Stimulated activated CD4-positive, alpha-beta T cell treated with anti-CD3 and anti-CD28 coated beads, Interleukin-15, amount 100 ng/mL, for 48 hours (primary cell): ENCODE measurements at regions not wholly inside any gene's neighbourhood (a gene's known extent, or its start where the extent isn't known, plus 50 kb on each side); places are given as distances from the start of the nearest gene placed in this dataset.

Experiments
- DNase-seq, 2 donors: peaks; one replicate each; pipeline ENCODE4 v3.0.0-alpha.2; 2020; ENCODE audit warnings: low read depth in 2 of 2

DNA sequence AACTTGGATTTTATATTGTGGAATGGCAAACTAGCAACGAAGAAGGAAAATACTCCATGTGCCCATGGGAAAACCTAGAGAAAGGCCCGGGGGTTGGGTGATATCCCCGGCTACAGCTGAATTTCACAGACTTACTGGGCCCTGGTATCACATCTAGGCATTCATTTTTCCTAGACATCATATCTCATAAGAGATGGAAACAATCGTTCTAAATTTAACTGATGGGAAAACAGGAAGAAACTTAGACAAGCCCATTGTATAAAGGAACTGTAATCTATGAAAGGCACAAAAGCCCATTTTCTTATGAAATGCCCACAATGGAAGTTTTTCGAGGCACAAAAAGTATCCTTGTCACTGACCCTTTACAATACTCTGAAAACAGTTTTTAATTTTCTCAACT lies 407.9 kb upstream of the LYPLAL1 start:
- no peak for DNase-seq

DNA sequence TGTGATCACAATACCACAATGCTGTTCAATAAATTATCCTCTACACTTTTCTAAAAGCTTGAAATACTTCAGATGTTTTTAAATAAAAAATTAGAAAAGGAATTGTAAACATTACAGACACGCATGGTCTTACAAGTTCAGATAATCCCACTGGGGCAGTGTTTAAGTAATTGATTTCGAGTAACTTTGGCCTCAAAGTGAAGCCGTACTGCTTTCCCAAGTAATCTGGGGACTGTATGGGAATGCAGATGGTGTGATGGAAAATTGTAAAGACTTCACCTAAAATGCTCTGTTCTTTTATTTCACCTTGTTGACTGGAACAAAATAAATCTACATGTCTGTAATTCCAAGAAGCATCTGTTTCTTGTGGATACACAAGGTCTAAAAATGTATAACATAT lies 401.7 kb upstream of the LYPLAL1 start:
- DNase-seq, result no peak

DNA sequence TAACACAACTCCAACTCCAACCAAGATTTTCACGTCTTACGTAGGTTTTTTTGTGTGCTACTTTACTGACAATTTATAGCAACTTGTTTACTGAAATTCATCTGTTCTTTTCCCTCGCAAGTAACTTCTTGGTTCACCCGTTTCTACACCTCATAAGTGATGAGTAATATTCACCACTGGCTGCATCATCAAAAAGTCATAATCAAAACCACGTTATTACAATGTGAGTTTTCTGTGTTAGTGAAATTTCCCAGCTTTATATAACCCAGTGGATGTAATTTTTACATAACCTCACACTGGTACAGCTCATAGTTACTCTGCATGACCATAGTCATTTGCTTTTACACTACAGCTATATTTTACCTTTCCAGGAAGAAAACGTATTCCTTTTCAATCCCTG lies 401.1 kb upstream of the LYPLAL1 start:
- DNase-seq, result no peak

DNA sequence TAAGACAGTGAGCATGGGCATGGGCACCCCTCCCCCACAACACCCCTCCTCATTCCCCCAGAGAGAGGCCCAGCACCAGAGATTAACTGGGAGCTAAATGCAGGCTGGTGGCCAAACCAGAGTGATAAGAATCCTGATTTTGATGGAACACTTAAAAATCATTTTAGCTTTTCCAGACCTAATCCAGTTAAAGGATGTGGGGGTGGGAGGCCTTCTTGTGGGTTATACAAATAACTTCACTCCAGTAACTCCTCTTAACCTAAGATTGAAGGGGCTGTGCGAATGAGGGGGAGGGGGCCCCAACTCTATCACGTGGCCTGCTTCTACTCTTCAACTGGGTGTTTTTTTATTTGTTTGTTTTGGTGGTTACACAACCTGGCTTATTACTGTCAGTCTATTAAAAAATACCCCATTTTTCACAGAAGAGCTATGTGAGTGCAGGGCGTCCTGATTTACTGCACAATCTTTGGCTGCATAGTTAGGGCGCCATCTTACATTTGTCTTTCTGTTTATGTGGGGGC lies 398.1 kb upstream of the LYPLAL1 start:
- DNase-seq, result no peak

DNA sequence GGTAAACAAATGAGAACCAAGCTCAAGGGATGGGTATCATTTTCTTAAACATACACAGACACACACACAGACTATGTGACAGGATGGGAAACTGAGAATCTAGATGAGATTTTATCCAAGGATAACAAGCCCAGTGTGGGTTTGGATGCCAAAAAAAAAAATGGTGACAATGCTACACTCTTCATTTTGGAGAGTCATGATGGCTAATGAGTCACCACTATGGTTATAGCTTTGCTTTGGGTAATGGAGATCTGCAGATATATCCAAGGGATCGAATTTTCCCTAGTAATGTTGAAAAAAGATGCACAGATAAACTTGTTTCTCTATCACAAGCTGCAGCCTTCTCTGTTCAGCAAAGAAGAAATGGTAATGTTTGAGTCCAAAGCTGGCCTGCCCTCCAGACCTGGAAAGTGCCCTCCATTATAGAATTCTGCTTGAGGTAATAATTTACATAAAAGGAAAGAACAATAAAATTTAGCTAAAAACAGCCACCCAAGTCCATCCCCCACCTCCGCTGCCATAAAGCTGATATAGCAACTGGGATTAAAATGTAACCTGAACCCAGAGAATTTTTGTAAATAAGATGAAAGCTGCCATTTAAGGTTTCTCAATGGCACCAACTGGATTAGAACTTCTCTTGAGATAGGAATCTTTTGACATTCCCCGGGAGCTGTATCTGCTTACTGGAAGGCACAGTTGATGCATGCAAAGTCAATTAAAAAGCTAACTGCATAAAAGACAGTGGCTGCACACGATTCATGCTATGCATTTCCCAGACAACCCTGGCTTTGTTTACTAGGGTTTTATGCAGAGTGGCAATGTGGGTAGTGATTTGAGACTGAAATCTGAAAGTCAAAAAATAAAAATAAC lies 395.2 kb upstream of the LYPLAL1 start:
- DNase-seq, result no peak

DNA sequence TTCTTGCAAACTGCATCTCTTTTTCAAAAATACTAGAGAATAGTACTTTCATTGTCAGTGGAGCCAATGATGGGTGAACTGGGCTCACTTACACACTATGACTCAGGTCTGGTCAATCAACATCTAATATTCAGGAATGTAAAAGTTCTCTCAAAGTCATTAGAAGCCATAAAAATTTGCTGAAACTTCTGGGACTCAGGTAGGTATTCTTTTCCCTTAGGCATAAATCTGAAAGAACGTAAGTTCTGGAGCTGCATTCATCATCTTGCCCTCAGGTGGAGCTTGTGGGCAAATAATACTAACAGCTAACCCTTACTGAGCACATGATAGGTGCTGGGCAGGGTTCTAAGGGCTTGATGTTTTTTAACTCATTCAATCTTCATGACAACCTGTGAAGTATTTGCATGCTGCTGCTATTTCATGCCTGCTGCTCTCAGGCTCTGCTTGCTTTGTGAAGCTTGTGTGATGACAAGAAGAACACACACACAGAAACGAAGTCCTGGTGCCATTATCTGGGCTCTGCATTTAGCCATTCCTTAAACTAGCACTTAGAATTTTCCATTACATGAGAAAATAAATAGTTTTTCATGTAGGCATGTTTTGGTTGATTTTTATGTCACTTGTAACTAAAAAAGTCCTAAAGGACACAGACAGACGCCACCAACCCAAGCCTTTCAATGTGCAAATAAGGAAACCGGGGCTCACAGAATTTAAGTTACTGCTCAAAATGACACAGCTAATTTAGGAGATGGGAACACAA lies 394.2 kb upstream of the LYPLAL1 start:
- no peak for DNase-seq

DNA sequence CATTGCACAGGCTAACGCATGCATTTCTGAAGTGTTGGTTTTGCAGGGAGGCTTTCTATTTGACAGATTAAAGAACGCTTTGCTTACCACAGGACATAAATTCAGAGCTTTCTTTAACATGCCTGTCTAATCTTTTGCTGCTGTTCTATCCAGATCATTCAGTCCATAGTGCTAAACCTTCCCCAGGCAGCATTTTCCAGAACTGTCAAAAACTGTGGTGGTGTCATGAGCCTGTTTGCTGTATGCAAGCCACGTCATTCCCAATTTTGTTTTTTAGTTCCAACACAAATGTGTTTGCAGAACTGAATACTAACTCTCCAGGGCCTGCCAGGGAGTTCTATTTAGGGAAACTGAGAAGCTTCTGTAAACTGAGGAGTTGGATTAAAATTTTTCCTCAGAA lies 390.5 kb upstream of the LYPLAL1 start:
- DNase-seq, result no peak

DNA sequence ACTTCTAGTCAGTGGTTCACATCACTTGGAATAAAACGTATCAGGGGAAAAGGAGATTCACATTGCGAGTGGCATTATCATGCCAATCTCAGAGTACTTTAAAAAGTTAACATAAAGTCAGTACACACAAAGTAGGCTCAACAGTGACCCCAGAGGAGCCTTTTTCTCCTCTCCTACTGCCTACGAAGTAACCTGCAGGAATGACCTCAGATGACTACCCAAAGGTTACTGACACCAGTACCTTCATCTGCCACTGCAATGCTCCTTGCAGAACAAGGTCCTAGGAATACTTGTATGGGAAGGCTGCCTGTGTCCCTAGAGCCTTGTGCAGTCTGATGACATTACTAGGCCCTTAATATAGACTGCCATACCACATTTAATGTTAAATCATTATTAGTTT lies 389.8 kb upstream of the LYPLAL1 start:
- no peak for DNase-seq

DNA sequence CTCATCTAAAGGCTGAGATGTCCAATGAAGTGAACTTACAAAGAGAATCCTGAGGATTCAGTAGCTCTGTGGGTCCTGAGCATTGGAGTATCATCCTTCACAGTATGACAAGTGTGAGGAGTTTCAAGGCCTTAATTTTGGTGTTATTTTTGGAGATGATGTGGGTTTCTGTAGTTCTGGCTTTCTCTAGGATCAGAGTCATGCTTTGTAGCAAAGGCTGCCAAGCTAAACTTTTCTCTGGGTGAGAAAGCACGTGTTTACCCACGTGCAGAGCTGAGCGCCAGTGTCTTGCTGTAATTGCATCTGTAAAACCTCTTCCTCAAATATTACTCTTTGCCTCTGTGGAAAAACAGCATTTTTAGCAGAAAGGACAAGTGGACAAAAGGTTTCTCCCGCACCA lies 387.8 kb upstream of the LYPLAL1 start:
- no peak for DNase-seq

DNA sequence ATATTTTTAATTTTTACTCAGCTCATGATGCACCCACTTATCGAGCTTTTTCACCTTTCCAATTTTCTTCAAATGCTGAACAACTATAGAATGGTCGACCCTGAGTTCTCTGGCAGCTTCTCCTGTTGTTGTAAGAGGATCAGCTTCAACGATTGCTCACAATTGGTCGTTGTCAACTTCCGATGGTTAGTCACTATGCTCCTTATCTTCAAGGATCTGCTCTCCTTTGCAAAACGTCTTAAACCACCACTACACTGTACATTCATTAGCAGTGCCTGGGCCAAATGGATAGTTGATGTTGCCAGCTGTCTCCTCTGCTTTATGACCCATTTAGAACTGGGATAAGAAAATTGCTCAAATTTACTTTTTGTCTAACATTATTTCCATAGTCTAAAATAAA lies 385.9 kb upstream of the LYPLAL1 start:
- DNase-seq, result no peak

DNA sequence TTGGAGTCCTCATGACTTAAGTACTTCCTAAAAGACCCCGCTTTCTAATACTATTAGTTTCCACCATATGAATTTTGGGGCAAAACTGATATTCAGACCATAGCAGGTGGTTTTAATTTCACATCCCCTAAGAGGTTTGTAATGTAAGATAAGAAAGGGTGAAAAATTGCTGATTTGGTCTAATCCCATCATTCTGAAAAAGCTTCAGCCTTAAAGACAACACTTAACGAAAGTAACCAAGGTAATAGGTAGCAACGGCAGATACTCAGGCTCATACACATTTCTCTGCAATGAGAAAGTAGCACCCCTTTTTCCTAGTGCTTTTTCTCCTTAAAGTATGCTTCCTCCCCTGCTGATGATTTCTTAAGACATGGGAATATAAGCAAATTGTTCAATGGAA lies 376.9 kb upstream of the LYPLAL1 start:
- DNase-seq, result no peak

DNA sequence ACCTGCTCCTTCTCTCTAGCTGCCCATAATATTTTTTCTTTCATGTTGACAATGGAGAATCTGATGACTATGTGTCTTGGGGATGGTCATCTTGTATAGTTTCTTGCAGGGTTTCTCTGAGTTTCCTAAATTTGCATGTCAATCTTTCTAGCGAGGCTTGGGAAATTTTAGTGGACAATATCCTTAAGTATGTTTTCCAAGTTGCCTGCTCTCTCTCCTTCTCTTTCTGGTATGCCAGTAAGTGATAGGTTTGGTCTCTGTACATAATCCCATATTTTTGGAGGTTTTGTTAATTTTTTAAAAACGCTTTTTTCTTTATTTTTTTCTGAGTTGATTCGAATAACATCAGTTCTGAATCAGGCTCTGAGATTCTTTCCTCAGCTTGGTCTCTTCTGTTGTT lies 370.9 kb upstream of the LYPLAL1 start:
- DNase-seq, result no peak

DNA sequence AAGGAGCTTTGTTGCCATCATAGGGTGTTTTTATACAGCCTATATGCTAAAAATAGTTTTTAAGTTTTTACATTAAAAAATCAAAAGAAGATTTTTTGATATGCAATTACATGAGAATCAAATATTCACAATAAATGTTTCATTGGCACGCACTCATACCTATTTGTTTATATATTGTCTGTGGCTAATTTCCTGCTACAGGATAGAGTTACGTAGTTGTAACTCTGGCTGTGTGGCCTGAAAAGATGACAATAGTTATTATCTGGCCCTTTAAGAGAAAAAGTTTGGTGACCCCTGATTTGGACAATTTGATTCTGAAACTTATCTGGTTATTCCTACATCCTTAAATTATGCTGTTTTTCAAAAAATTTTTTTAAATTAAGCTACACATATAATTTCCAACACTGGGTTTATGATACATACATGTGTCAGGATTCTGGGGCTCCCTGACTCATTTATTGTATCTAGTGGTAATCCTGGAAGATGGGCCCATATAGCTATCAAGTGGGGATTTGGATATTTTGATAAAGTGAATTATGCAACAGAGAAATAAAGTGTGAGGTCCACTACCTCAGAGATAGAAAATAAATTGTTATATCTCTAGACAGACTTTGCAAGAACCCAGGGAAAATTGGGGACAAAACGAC lies 370.2 kb upstream of the LYPLAL1 start:
- no peak for DNase-seq

DNA sequence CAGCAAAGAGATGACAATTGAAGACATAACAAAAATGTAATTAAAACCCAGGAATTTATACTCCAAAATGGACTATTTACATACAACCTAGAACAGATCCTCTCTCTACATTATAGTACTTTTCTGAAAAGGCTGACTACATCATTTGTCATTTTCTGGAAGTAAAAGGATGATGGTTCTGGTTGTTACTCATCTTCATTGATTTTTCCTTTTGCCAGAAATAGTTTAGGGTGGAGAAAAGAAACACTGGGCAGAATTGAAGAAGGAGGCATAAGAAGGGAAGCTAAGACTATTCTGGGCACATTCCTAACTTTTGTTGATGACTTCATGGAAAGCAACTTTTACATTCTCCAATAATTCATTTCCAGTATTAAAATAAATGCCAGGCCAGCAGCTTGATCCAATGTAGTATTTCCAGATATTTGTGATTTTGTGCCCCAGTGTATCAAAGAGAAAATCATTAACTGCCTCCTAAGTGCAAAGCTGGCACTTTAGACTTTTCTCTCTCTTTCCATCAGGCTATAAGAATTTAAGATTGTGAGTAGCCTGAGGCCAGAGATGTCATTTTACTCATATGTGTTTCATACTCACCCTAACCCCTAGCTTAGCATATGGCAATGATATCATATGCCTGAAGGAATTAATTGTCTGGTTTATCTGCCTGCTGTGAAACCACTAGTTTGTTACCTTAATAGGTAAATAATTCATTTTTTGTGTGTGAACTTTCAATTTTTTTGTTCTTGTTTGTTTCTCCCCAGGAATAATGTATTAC lies 369.5 kb upstream of the LYPLAL1 start:
- DNase-seq, result no peak

DNA sequence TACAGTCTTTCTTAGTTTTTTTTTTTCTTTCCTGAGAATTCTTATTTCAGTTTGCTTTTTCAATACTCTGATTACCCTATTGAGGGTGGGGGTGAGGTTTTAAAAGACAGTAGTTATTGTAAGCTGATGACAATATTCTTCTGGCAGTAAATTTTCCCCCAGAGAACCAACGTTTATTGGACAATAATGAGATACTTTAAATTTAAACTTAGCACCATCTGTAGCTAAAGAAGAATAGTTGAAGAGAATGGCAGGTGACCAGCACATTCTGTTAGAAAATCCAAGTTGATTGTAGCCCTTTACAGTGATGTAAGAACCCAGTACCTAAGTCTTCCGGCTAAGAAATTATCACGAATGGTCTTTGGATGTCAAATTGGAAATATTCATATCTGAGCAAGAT lies 364.6 kb upstream of the LYPLAL1 start:
- DNase-seq, result no peak

DNA sequence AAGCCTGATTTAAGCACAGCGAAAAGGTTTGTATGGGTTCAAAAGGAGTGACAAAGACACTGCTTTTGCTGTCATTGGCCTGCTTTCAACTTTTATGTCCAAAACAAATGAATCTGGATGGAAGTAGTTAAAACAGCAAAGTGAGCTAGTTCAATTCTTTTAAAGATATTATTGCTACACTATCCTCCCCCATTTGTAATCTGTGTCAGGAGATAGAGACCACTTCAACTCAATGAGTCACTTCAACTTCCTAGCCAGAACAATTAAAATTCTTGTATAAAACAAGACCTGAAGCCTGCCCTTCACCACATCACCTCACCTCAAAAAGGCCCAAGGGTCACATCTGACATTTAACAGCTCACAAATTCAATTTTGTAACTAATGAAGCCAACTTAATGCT lies 364.1 kb upstream of the LYPLAL1 start:
- no peak for DNase-seq

DNA sequence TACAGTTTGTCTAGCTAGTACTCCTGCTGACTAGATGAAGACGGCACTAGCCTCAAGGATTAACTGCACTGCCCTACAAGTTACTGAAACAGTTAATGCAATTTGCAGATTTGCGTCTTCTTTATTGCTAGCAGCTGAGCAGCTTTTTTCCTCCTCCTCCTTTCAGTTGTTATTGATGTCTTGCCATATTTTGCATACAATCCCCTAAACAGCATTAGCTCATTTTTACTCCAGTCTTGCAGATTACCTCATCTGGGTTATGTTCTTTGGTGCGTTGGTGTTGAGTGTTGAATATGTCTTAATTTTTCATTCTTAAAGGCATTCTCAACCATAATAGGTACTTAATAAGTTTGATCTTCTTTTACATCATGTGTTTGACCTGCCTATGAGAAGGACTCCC lies 363.4 kb upstream of the LYPLAL1 start:
- DNase-seq, result no peak

DNA sequence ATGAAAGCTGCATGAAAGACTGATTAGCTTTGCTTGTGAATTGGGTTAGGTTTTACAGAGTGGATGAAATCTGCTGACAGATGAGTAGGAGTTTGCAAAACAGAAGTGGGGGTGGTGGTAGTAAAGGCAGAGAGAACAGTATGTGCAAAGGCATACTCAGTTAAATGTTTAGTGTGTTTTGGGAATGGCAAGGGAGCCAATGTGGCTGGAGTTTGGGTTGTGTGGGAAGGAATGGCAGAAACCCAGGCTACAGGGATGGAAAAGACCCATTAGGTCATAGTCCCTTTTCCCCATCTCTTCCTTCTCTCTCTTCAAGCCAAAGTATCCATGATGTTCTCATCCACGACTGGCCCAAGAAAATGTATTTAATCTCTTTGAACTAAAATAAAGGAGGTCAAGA lies 362.2 kb upstream of the LYPLAL1 start:
- DNase-seq, result no peak

DNA sequence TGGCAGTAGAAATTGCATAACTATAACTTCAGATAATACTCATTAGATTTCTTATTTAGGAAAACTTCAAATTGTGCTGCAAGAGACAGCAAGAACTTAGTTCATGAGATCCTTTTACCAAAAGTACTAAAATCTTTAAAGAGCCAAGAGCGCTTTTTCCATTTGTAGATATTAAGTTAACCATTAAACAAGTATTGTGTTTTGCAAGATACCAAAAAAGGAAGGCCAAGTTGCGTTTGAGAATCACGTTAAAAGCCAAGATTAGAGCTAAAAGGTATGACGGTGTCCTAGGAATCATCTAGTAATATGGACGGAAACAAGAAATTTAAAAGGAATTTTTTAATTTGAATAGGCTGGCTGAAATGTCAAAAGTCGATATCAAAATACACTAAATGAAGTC lies 361.3 kb upstream of the LYPLAL1 start:
- no peak for DNase-seq

DNA sequence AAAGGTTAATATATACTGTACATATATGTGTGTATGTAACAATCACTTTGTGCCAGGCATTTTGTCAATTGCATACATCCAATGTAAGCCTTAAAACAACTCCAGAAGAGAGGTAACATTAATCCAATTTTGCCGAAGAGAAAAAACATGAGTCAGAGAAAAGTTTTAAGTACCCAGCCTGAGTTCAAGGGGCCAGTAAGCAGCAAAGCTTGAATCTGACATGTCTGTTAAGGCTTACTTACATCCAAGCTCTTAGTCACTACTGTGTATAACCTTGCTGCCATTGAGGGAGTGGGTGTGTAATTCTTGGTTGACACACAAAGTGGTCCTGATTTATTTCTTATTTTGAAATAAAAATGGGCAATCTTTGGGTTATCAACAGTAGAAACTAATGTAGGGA lies 360.4 kb upstream of the LYPLAL1 start:
- no peak for DNase-seq

DNA sequence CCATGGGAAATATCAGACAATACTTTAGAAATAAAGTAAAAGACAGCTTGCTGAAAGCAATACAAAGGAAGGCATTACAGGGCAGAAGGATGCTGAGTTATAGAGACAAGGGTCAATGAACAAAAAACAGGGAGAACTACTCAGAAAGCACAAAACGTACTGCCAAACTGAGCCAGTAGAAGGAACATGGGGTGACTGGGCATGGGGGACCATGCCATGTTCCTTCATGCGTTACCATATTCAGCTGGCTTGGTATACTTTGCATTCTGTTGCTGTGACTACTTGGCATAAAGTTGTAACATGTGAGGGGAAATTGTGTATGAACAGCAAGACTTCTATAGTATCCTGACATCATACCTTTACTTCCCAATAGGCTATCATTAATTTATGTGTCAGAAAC lies 358.6 kb upstream of the LYPLAL1 start:
- no peak for DNase-seq

DNA sequence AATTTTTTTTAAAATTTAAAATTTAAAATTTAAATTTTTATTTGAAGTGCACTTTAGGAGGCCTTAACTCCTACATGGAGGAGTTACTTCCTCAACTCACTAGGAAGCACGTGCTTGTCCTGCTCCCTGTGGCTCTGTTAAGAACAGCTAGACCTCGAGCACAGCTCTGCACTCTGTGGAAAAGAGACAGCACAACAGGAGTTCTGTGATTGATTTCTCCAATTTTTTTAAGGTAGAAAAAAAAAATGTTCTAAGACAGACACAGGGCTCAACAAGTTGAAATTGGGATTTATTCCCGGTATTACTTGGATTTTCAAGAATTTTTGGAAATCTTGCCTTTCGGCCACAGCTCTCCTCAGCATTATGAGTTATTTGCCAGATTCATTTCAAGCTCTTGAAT lies 356.6 kb upstream of the LYPLAL1 start:
- DNase-seq, result no peak
